GM21619 (cell line): ENCODE measurements at regions not wholly inside any gene's neighbourhood (a gene's known extent, or its start where the extent isn't known, plus 50 kb on each side); places are given as distances from the start of the nearest gene placed in this dataset.
A peak's percentile ranks its signal among the peaks of the same experiment; 100 is the strongest.

Experiments used
- ATAC-seq: cut with Tn5 transposase; IDR thresholded peaks from one replicate; pipeline ENCODE4 v1.9.1; 2021; ENCODE audit not compliant: unreplicated experiment

GRCh38 chr7:33661430-33662160, 243.7 kb upstream of the BMPER start:
- ATAC-seq = no peak

GRCh38 chr7:33666531-33666930, 238.8 kb upstream of the BMPER start:
- ATAC-seq = no peak

- ATAC-seq = no peak
Observed at GRCh38 chr7:33667196-33667595, 238.1 kb upstream of the BMPER start.

- no peak for ATAC-seq
Observed at GRCh38 chr7:33669251-33669670, 236.1 kb upstream of the BMPER start.

- ATAC-seq = peak; percentile 75
Observed at GRCh38 chr7:33671531-33672262, 233.6 kb upstream of the BMPER start.

- ATAC-seq = no peak
Observed at GRCh38 chr7:33673029-33673700, 232.2 kb upstream of the BMPER start.

- peak; percentile 40 for ATAC-seq
Observed at GRCh38 chr7:33674804-33675411, 230.4 kb upstream of the BMPER start.

GRCh38 chr7:33677556-33677955, 227.8 kb upstream of the BMPER start:
- no peak for ATAC-seq

GRCh38 chr7:33678569-33679335, 226.6 kb upstream of the BMPER start:
- ATAC-seq = no peak

GRCh38 chr7:33680682-33681081, 224.7 kb upstream of the BMPER start:
- ATAC-seq = no peak

GRCh38 chr7:33685503-33685902, 219.8 kb upstream of the BMPER start:
- no peak for ATAC-seq

- ATAC-seq = no peak
Observed at GRCh38 chr7:33685981-33686683, 219.2 kb upstream of the BMPER start.

- no peak for ATAC-seq
Observed at GRCh38 chr7:33687625-33688024, 217.7 kb upstream of the BMPER start.

- ATAC-seq = no peak
Observed at GRCh38 chr7:33691180-33691579, 214.2 kb upstream of the BMPER start.

GRCh38 chr7:33692956-33693355, 212.4 kb upstream of the BMPER start:
- no peak for ATAC-seq

GRCh38 chr7:33694006-33694405, 211.3 kb upstream of the BMPER start:
- ATAC-seq = no peak

- no peak for ATAC-seq
Observed at GRCh38 chr7:33697616-33698015, 207.7 kb upstream of the BMPER start.

- ATAC-seq = no peak
Observed at GRCh38 chr7:33698041-33698440, 207.3 kb upstream of the BMPER start.

GRCh38 chr7:33698692-33699128, 206.6 kb upstream of the BMPER start:
- ATAC-seq = no peak
